NCI-H1417 treated with DMSO at 0.1 percent for 48 hours (cell line): ENCODE measurements at regions not wholly inside any gene's neighbourhood (a gene's known extent, or its start where the extent isn't known, plus 50 kb on each side); places are given as distances from the start of the nearest gene placed in this dataset.
"Not testable (repeated sequence)": the region's sequence is repeated elsewhere in the genome, so short reads cannot be mapped to it uniquely, and the experiment has no call there.

Source experiments
- DNase-seq: peaks from one replicate; lab custom pipeline; 2025; lab: John Stamatoyannopoulos, UW

DNA sequence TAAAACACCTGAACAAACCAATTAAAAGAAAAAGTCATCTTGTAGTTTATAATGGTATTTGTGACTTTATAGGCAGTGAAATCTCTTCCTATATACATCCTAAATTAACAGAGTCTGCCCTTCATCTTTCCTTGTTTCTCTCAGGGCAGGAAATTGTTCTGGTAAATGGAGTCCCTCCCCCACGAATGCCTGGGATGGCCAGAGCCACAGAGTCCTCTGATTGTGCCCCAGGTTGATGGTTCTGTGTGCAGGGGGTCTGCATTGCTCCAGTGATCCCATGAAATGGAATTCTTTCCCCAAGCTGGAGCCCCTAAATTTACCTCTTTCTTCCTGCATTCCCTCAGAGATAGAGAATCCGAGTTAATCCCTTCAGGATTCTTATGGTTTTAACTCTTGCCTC lies 155.5 kb downstream of the MTX2 start:
- no peak for DNase-seq

DNA sequence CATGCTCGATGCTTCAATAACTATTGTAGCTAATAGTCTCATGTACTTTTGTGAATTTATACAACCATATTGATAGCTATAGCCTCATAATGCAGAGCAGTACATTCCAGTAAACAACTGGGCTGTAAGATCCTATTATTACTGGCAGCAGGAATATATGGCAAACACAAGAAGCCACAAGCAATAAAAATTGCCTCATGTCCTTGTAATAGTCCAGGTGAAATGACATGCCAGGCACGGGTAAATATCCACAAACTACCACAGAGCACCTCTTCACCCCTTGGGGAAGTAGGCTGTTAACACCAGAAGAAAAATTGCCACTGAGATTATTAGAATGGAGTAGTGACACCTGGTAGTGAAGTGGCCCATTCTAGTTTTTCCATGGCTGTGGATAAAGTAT lies 158.3 kb downstream of the MTX2 start:
- DNase-seq: no peak

DNA sequence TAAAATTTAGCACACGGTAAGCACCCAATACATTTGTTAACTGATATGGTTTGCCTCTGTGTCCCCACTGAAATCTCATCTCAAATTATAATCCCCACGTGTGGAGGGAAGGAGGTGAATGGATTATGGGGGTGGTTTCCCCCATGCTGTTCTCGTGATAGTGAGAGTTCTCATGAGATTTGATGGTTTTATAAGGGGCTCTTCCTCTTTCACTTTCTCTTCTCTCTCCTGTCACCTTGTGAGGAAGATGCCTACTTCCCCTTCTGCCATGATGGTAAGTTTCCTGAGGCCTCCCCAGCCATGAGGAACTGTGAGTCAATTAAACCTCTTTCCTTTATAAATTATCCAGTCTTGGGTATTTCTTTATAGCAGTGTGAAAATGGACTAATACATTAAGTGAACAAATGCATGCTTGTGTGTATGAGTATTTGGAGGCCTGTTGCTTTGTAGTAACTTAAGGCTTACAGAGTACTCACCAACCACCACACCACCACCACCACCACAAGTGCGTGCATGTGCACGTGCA lies 159.8 kb downstream of the MTX2 start:
- not testable (repeated sequence) for DNase-seq

DNA sequence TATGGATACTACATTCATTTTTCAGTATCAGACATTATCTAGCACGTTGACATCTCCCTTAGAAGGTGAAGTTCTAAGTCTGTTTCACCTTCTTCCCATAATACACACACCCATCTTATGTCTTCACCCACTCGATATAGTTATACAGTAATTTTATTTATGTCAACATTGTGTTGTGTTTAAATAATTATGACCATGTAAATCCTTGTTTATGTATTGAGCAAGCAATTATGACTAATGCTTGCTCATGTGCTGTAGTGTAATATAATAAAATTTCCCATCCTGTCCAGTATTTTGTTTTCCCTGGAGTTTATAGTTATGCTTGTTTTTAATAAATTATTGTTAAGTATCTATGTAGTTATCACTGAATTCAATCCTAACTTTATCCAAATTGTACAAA lies 163.2 kb downstream of the MTX2 start:
- no peak for DNase-seq

DNA sequence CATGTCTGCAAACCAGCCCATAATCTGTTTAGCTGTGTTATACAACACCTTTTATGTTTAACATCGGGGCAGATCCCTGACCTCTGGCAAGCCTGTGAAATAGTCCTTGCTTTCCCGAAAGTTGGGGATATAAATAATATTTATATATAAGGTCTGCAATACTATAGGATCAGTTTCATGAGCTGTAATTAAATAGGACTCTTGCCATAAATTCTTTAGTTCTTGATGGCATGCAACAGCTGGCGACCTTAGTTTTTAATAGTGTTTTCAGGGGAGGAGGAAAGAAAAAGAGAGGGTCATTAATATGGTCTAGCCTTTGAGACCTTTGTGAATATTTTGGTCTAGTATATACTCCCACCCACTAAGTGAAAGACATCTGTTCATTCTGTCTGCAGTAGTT lies 166.5 kb downstream of the MTX2 start:
- DNase-seq: no peak

DNA sequence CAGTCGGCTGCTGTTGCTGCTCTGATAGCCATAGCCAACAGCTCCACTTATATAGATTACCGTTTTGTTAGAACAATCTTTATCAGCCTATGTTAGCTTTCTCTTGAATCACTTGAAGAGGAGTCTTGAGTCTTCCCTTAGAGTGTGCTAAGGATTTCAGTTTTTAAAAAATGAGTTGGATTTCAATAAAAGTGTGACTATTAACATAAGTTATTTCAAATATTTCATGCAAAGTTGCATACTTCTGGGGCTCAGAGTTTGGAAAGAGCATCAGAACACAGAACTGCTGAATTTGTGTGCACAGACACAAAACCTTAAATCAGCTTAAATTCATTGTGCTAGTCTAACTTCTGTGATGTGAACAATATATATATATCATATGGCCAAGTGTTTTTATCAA lies 174.7 kb downstream of the MTX2 start:
- DNase-seq: no peak

DNA sequence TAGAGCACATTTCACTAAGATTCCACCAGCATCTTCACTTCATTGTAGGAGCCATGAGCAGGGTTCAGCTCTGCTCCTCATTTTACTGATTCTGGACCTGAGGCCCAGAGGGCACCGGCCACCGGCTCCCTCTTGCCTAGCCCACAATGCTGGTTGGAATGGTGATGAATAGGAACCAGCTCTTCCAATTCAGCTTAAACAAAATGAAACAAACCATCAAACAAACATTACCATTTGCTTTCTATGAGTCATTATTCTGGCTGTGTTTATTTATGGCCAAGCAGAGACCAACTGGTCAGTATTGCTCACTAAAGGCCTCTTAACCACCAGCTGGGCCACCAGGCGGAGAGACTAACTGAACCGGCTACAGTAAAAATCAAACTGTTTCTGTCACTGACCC lies 176.7 kb downstream of the MTX2 start:
- DNase-seq: no peak

DNA sequence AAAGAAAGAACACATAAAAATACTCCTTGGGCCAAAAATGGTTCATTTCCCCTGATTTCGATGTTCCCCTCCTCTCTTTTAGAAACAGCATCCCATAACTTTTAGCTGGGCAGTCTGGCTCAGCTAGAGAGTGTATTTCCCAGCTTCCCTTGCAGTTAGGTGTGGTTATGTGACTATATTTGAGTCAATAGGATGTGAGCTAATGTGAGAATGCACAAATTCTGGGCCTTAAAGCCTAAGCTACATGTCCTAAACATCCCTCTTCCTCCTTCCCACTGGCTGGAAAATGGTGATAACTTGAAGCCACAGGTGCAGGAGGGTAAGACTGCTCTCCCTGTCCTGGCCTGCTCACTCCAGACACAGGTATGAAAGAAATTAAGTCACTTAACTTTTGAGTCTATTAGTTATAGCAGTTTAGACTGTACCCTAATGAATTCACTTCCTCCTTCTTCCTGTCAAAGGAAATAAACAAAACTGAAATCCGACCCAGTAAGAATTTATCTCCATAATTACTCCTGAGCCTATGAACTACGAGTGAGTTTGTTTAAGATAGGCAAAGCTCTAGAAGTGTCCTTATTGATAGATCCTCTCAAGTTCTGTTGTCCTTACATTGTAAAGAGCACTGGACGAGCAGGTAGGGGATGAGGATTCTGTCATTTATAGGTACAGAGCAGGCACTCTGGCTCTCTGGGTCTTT lies 177.6 kb downstream of the MTX2 start:
- no peak for DNase-seq

GRCh38 chr2:176447616-176448015 lies 178.4 kb downstream of the MTX2 start:
- DNase-seq: no peak

GRCh38 chr2:176449852-176450251 lies 180.6 kb downstream of the MTX2 start:
- no peak for DNase-seq

GRCh38 chr2:176453784-176454183 lies 184.5 kb downstream of the MTX2 start:
- no peak for DNase-seq

- DNase-seq: peak; percentile 74
These were observed 185.9 kb downstream of the MTX2 start for GRCh38 chr2:176454893-176455815.

- no peak for DNase-seq
These were observed 186.6 kb downstream of the MTX2 start for GRCh38 chr2:176455816-176456291.

GRCh38 chr2:176457481-176457880 lies 188.2 kb downstream of the MTX2 start:
- no peak for DNase-seq

DNA sequence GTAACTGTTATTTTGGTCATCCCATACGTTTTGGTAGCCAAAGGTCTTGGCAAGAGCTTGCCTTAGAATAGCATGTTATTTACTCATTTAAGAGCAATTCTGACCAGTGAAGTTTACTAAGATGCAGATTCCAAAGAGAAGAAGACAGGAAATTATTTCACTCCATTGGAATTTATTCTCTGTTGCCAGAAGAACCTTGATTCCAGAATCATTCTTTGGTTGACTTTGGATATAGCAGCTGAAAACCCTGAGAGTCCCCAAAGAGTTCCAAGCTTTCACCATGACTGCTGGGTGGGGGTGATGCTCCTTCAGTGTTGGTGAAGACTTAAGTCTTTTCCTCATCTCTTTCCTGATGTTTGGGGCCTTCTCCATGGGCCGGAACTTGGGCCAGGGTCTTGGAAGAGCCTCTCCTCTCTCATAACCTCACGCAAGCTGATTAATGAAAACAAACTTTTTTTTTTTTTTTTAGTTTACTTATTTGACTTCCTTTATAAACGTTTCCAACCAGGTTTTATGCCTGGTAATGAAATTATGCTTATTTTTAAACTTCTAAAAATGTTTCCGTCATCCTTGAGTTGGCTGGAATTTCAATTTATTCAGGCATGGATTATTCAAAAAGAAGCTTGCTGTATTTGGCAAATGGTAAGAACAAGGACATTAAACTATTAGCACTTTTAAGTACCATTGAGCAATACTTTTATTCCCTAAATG lies 192.0 kb downstream of the MTX2 start:
- DNase-seq: no peak

- no peak for DNase-seq
These were observed 192.8 kb downstream of the MTX2 start for GRCh38 chr2:176461809-176462670.

GRCh38 chr2:176463546-176463945 lies 194.3 kb downstream of the MTX2 start:
- DNase-seq: no peak

DNA sequence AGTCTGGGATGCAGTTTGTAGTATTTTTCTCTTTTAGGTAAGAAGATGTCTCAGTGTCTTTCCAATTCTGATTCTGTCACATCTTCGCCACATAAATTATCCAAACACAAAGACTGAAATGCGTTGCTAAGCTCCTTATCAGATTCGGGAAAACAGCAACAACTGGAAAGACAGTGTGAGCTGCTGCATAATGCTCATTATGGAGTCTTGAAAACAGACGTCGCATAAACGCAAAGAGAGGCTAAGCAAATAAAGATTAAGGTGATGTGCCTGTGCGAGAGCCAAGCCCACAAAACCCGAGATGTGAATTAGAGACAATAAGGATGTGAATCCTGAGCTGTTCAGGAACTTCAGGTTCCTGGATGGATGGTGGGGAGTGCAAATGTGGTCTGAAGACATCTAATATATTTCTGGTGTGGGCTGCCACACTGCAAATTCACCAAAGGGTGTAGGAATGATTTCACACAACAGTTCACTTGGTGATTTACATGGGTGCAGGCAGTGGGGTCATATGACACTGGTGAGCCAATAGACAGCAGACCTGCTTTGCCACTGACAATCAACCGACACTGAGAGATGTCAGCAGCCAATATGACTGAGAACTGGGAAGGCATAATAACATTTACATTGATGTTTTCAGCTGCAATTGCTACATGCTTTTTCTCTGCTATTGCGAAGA lies 195.8 kb downstream of the MTX2 start:
- no peak for DNase-seq

GRCh38 chr2:176466918-176467452 lies 197.7 kb downstream of the MTX2 start:
- DNase-seq: no peak

GRCh38 chr2:176467595-176467994 lies 198.4 kb downstream of the MTX2 start:
- DNase-seq: no peak
